ENCODE measurements at regions not wholly inside any gene's neighbourhood (a gene's known extent, or its start where the extent isn't known, plus 50 kb on each side); places are given as distances from the start of the nearest gene placed in this dataset.

- TF ChIP-seq E2F6 (IDR thresholded peaks at IDR 0.05; ENCODE audit: borderline replicate concordance in 1 of 2, extremely low read depth in 1 of 2, insufficient read depth in 1 of 2, insufficient read length in 1 of 2, low read depth in 1 of 2, low read length in 1 of 2, poor library complexity in 1 of 2, severe bottlenecking in 1 of 2): no peak
- no peak for TF ChIP-seq UBTF (IDR thresholded peaks at IDR 0.05; ENCODE audit: borderline replicate concordance in 1 of 2, low read depth in 2 of 2, low read length in 2 of 2)
- TF ChIP-seq, protein P1, sequence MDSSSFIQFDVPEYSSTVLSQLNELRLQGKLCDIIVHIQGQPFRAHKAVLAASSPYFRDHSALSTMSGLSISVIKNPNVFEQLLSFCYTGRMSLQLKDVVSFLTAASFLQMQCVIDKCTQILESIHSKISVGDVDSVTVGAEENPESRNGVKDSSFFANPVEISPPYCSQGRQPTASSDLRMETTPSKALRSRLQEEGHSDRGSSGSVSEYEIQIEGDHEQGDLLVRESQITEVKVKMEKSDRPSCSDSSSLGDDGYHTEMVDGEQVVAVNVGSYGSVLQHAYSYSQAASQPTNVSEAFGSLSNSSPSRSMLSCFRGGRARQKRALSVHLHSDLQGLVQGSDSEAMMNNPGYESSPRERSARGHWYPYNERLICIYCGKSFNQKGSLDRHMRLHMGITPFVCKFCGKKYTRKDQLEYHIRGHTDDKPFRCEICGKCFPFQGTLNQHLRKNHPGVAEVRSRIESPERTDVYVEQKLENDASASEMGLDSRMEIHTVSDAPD (CRISPR knock-in tag; IDR thresholded peaks at IDR 0.05): no peak
- TF ChIP-seq, protein P2, sequence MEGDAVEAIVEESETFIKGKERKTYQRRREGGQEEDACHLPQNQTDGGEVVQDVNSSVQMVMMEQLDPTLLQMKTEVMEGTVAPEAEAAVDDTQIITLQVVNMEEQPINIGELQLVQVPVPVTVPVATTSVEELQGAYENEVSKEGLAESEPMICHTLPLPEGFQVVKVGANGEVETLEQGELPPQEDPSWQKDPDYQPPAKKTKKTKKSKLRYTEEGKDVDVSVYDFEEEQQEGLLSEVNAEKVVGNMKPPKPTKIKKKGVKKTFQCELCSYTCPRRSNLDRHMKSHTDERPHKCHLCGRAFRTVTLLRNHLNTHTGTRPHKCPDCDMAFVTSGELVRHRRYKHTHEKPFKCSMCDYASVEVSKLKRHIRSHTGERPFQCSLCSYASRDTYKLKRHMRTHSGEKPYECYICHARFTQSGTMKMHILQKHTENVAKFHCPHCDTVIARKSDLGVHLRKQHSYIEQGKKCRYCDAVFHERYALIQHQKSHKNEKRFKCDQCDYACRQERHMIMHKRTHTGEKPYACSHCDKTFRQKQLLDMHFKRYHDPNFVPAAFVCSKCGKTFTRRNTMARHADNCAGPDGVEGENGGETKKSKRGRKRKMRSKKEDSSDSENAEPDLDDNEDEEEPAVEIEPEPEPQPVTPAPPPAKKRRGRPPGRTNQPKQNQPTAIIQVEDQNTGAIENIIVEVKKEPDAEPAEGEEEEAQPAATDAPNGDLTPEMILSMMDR (IDR thresholded peaks at IDR 0.05 in 2 of 3, conservative IDR thresholded peaks at IDR 0.05 in 1 of 3; ENCODE audit: insufficient read depth in 2 of 3, low read depth in 1 of 3, low read length in 3 of 3): no peak
- TF ChIP-seq DLX4 (CRISPR knock-in tag; IDR thresholded peaks at IDR 0.05): no peak
- TF ChIP-seq ZBTB11 (CRISPR knock-in tag; IDR thresholded peaks at IDR 0.05): no peak
- TF ChIP-seq ZNF696 (CRISPR knock-in tag; conservative IDR thresholded peaks at IDR 0.05): no peak
- TF ChIP-seq, protein P3, sequence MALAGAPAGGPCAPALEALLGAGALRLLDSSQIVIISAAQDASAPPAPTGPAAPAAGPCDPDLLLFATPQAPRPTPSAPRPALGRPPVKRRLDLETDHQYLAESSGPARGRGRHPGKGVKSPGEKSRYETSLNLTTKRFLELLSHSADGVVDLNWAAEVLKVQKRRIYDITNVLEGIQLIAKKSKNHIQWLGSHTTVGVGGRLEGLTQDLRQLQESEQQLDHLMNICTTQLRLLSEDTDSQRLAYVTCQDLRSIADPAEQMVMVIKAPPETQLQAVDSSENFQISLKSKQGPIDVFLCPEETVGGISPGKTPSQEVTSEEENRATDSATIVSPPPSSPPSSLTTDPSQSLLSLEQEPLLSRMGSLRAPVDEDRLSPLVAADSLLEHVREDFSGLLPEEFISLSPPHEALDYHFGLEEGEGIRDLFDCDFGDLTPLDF (CRISPR knock-in tag; IDR thresholded peaks at IDR 0.05): no peak
Observed at GRCh38 chr4:83716874-83717273, 181.0 kb downstream of the GPAT3 start.

Measured in K562 (cell line).